ENCODE measurements at regions not wholly inside any gene's neighbourhood (a gene's known extent, or its start where the extent isn't known, plus 50 kb on each side); places are given as distances from the start of the nearest gene placed in this dataset.
"Not testable (repeated sequence)": the region's sequence is repeated elsewhere in the genome, so short reads cannot be mapped to it uniquely, and the experiment has no call there.

DNA sequence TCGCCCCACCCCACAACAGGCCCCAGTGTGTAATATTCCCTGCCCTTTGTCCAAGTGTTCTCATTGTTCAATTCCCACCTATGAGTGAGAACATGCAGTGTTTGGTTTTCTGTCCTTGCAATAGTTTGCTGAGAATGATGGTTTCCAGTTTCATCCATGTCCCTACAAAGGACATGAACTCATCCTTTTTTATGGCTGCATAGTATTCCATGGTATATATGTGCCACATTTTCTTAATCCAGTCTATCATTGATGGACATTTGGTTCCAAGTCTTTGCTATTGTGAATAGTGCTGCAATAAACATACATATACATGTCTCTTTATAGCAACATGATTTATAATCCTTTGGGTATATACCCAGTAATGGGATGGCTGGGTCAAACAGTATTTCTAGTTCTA lies 132.7 kb downstream of the SNX10 start:
- H3K9ac ChIP-seq (ENCODE audit: low read length); H3K9me3 ChIP-seq (ENCODE audit: control extremely low read depth in 1 of 3, control insufficient read depth in 2 of 3, insufficient read depth in 1 of 3, low read length in 2 of 3); POLR2A ChIA-PET; H3K4me3 ChIP-seq (ENCODE audit: control extremely low read depth in 1 of 5, extremely low read depth in 1 of 5, insufficient read depth in 1 of 5, low read depth in 2 of 5, low read length in 4 of 5); H3K79me2 ChIP-seq (ENCODE audit: control insufficient read depth, insufficient read depth, low read length); H3K27me3 ChIP-seq (replicated peaks in 1 of 4; ENCODE audit: control extremely low read depth in 1 of 4, control insufficient read depth in 3 of 4, insufficient read depth in 4 of 4, low read length in 3 of 4); H3K4me3 Mint-ChIP-seq; H3K27ac Mint-ChIP-seq; H3K27ac ChIP-seq (ENCODE audit: low read length in 2 of 2); DNase-seq; CTCF ChIA-PET; H3K4me1 ChIP-seq (ENCODE audit: control insufficient read depth in 2 of 2, insufficient read depth in 2 of 2, low read length in 2 of 2); H4K20me1 ChIP-seq (ENCODE audit: control insufficient read depth, insufficient read depth, low read length, poor library complexity, severe bottlenecking); H3K9me3 Mint-ChIP-seq (ENCODE audit: insufficient read depth); H3K27me3 Mint-ChIP-seq; H3K4me2 ChIP-seq (replicated peaks; ENCODE audit: low read depth, low read length, poor library complexity, severe bottlenecking); H3K36me3 ChIP-seq (replicated peaks in 1 of 2; ENCODE audit: control extremely low read depth in 1 of 2, control insufficient read depth in 1 of 2, extremely low read depth in 1 of 2, insufficient read depth in 2 of 2, low read length in 1 of 2); H2AFZ ChIP-seq (ENCODE audit: insufficient read depth, low read depth, low read length, poor library complexity, severe bottlenecking); H3K4me1 Mint-ChIP-seq; ATAC-seq (ENCODE audit: low read depth); intact Hi-C loops (cut with micrococcal nuclease): not testable (repeated sequence)
- WGBS (ENCODE audit: insufficient coverage): no CpG with 5 or more reads among the region's 1 CpG

GRCh38 chr7:26425655-26426054 lies 134.0 kb downstream of the SNX10 start:
- Histone ChIP-seq H3K4me2 (replicated peaks; ENCODE audit: low read depth, low read length, poor library complexity, severe bottlenecking) (no peak overlapping the region), H3K4me1 (ENCODE audit: control insufficient read depth in 2 of 2, insufficient read depth in 2 of 2, low read length in 2 of 2) (no peaks in the 10 kb centered on the region), H4K20me1 (ENCODE audit: control insufficient read depth, insufficient read depth, low read length, poor library complexity, severe bottlenecking) (no peaks in the 10 kb centered on the region), H3K9ac (ENCODE audit: low read length) (no peak overlapping the region), H2AFZ (ENCODE audit: insufficient read depth, low read depth, low read length, poor library complexity, severe bottlenecking) (no peak overlapping the region), H3K36me3 (replicated peaks in 1 of 2; ENCODE audit: control extremely low read depth in 1 of 2, control insufficient read depth in 1 of 2, extremely low read depth in 1 of 2, insufficient read depth in 2 of 2, low read length in 1 of 2) (no peaks in the 10 kb centered on the region), H3K27ac (ENCODE audit: low read length in 2 of 2) (no peak overlapping the region), H3K4me3 (ENCODE audit: control extremely low read depth in 1 of 5, extremely low read depth in 1 of 5, insufficient read depth in 1 of 5, low read depth in 2 of 5, low read length in 4 of 5) (no peak overlapping the region), H3K79me2 (ENCODE audit: control insufficient read depth, insufficient read depth, low read length) (no peaks in the 10 kb centered on the region), H3K27me3 (replicated peaks in 1 of 4; ENCODE audit: control extremely low read depth in 1 of 4, control insufficient read depth in 3 of 4, insufficient read depth in 4 of 4, low read length in 3 of 4) (no peaks in the 10 kb centered on the region), H3K9me3 (ENCODE audit: control extremely low read depth in 1 of 3, control insufficient read depth in 2 of 3, insufficient read depth in 1 of 3, low read length in 2 of 3) (no peaks in the 10 kb centered on the region)
- DNase-seq: no peak
- no peaks in the 10 kb centered on the region for H3K9me3 Mint-ChIP-seq (ENCODE audit: insufficient read depth)
- no peak overlapping the region for H3K27ac Mint-ChIP-seq
- CTCF ChIA-PET: no interaction called here
- intact Hi-C loops (cut with micrococcal nuclease): no loop called here
- TF ChIP-seq EZH2 (IDR thresholded peaks at IDR 0.05; ENCODE audit: borderline replicate concordance, insufficient read depth, low read depth, low read length, poor library complexity, severe bottlenecking) (no peak), CTCF (IDR thresholded peaks at IDR 0.05) (no peak)
- POLR2A ChIA-PET: no interaction called here
- no CpG with 5 or more reads among the region's 1 CpG for WGBS (ENCODE audit: insufficient coverage)
- no peak for ATAC-seq (ENCODE audit: low read depth)
- H3K4me1 Mint-ChIP-seq: peaks cover 6% of the 10 kb centered on the region
- H3K27me3 Mint-ChIP-seq: no peaks in the 10 kb centered on the region
- H3K4me3 Mint-ChIP-seq: no peak overlapping the region

Measured in B cell (primary cell).